Neural progenitor cell (in vitro differentiated cells): ENCODE measurements at regions not wholly inside any gene's neighbourhood (a gene's known extent, or its start where the extent isn't known, plus 50 kb on each side); places are given as distances from the start of the nearest gene placed in this dataset.

Source experiments
- DNase-seq: peaks from one replicate; pipeline ENCODE4 v3.0.0-alpha.2; 2016; ENCODE audit warnings: low spot score
- H2AFZ ChIP-seq: fragments of 200-600 bp; sonication (generic); replicated peaks from 2 replicates; pipeline ENCODE4 v1.6.1; 2016; ENCODE audit warnings: antibody characterized with exemption
- H3F3A ChIP-seq: fragments of 200-600 bp; sonication (generic); 2 replicates; pipeline ENCODE4 v1.6.1; 2016; ENCODE audit warnings: antibody characterized with exemption, low read depth
- H3K27ac ChIP-seq: fragments of 200-600 bp; sonication (generic); 2 replicates; pipeline ENCODE4 v1.5.1; 2016; ENCODE audit warnings: mild to moderate bottlenecking
- H3K27me3 ChIP-seq: fragments of 200-600 bp; sonication (generic); 2 replicates; pipeline ENCODE4 v1.6.1; 2016; ENCODE audit warnings: mild to moderate bottlenecking, moderate library complexity
- H3K36me3 ChIP-seq: fragments of 200-600 bp; sonication (generic); 2 replicates; pipeline ENCODE4 v1.5.1; 2016
- H3K4me1 ChIP-seq: fragments of 200-600 bp; sonication (generic); 2 replicates; pipeline ENCODE4 v1.6.1; 2016; ENCODE audit warnings: mixed run types
- H3K4me2 ChIP-seq: fragments of 200-600 bp; sonication (generic); 2 replicates; pipeline ENCODE4 v1.6.1; 2016
- H3K4me3 ChIP-seq: fragments of 200-600 bp; sonication (generic); 2 replicates; pipeline ENCODE4 v1.5.1; 2016
- H3K79me2 ChIP-seq: fragments of 200-600 bp; sonication (generic); 2 replicates; pipeline ENCODE4 v1.6.1; 2016; ENCODE audit warnings: low read depth
- H3K9ac ChIP-seq: fragments of 200-600 bp; sonication (generic); 2 replicates; pipeline ENCODE4 v1.6.1; 2016
- H3K9me3 ChIP-seq: fragments of 200-600 bp; sonication (generic); 2 replicates; pipeline ENCODE4 v1.5.1; 2016; ENCODE audit warnings: low read depth
- H4K20me1 ChIP-seq: fragments of 200-600 bp; sonication (generic); 2 replicates; pipeline ENCODE4 v1.6.1; 2016; ENCODE audit warnings: low read depth
- H3K27ac Mint-ChIP-seq: 3 replicates; pipeline ENCODE4 v1.8.0; 2021; ENCODE audit warnings: mixed read lengths
- H3K27me3 Mint-ChIP-seq: 2 replicates; pipeline ENCODE4 v1.8.0; 2022; ENCODE audit warnings: low read depth, mild to moderate bottlenecking, inconsistent platforms, moderate library complexity, mixed read lengths; ENCODE audit not compliant: insufficient read depth
- H3K36me3 Mint-ChIP-seq: 3 replicates; pipeline ENCODE4 v1.8.0; 2021; ENCODE audit warnings: mixed read lengths
- H3K4me1 Mint-ChIP-seq: 3 replicates; pipeline ENCODE4 v1.8.0; 2021; ENCODE audit warnings: mixed read lengths
- H3K4me3 Mint-ChIP-seq: 3 replicates; pipeline ENCODE4 v1.8.0; 2021; ENCODE audit warnings: mild to moderate bottlenecking, moderate library complexity, mixed read lengths
- H3K9me3 Mint-ChIP-seq: 3 replicates; pipeline ENCODE4 v1.8.0; 2020; ENCODE audit warnings: mixed read lengths
- CTCF ChIP-seq: fragments of 200-600 bp; sonication (generic); IDR thresholded peaks from 2 replicates; pipeline ENCODE4 v1.5.1; 2017; ENCODE audit warnings: antibody characterized with exemption, mild to moderate bottlenecking
- EZH2 ChIP-seq: fragments of 200-600 bp; sonication (generic); IDR thresholded peaks from 2 replicates; pipeline ENCODE4 v1.6.1; 2017; ENCODE audit warnings: antibody characterized with exemption, mild to moderate bottlenecking, moderate library complexity
- EZH2phosphoT487 ChIP-seq: fragments of 200-600 bp; sonication (generic); IDR thresholded peaks from 2 replicates; pipeline ENCODE4 v1.6.1; 2017; ENCODE audit warnings: antibody characterized with exemption

DNA sequence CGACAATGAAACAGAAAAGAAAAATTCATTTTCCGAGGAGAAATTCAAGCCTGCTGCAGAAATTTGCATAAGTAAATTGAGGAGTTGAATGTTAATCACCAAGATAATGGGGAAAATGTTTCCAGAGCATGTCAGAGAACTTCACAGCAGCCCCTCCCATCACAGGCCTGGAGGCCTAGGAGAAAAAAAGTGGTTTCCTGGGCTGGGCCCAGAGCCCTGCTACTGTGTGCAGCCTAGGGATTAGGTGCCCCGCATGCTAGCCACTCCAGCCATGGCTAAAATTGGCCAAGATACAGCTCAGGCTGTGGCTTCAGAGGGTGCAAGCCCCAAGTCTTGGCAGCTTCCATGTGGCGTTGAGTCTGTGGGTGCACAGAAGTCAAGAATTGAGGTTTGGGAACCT is 82.7 kb upstream of the EFNA5 start:
- Mint-ChIP-seq H3K4me3 (no peak overlapping the region), H3K27me3 (no peaks in the 10 kb centered on the region), H3K36me3 (no peaks in the 10 kb centered on the region), H3K27ac (no peak overlapping the region), H3K4me1 (no peaks in the 10 kb centered on the region), H3K9me3 (peaks cover 9% of the 10 kb centered on the region)
- Histone ChIP-seq H3K36me3 (peaks cover 3% of the 10 kb centered on the region), H3K9me3 (no peaks in the 10 kb centered on the region), H4K20me1 (no peaks in the 10 kb centered on the region), H3K27me3 (no peaks in the 10 kb centered on the region), H3K4me1 (no peaks in the 10 kb centered on the region), H3K27ac (no peak overlapping the region), H3K79me2 (no peaks in the 10 kb centered on the region), H3K9ac (no peak overlapping the region), H3F3A (no peaks in the 10 kb centered on the region), H3K4me3 (no peak overlapping the region), H2AFZ (no peak overlapping the region), H3K4me2 (no peak overlapping the region)
- no peak for DNase-seq
- TF ChIP-seq EZH2, result no peak
- TF ChIP-seq EZH2phosphoT487, result no peak
- no peak for TF ChIP-seq CTCF

DNA sequence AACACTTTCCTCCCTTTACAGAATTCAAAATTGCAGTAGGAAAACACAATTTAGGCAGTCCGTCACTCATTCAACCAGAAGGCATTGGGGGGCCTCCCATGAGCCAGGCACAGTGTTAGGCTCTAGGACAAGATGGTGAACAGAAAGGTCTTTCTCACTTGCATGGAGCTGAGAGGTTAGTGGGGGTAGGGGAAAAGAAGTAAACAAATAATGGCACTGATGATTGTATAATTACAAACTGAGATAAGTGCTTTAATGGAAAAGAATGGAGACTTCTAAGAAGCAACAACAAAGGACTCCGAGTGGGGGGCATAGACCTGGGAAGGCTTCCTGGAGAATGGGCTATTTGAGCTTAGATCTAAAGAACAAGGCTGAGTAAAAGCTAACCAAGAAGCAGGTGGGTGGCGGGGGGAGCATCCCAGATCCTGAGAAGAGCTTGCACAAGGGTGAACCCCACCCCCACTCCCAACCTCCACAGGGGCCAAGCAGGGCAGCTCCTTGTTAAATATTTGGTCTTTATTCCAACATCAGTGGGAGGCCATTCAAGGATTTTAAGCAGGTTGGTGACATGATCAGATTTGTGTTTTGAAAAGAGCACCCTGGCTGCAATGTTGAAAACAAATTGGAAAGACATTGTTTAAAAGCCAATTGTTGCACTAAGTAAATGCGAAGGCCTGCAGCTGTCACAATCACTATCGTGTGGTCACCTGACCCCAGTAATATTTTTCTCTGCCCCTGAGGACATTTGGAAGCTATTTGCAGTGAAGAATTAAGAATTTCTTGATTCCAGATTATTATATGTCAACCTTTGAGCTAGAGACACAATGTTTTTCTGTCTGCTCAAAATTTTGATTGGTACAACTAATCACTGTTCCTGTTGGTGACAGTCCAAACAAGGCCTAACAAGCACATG is 73.9 kb upstream of the EFNA5 start:
- Histone ChIP-seq H3K27ac (peak overlapping the region; percentile 96), H3K79me2 (no peaks in the 10 kb centered on the region), H3K9me3 (no peaks in the 10 kb centered on the region), H3K36me3 (peaks cover 4% of the 10 kb centered on the region), H2AFZ (no peak overlapping the region), H3K27me3 (no peaks in the 10 kb centered on the region), H3K9ac (no peak overlapping the region), H3K4me1 (peaks cover 45% of the 10 kb centered on the region), H3K4me3 (no peak overlapping the region), H4K20me1 (no peaks in the 10 kb centered on the region), H3K4me2 (peak overlapping the region; percentile 58), H3F3A (peaks cover 48% of the 10 kb centered on the region)
- H3K4me3 Mint-ChIP-seq, result no peak overlapping the region
- peak; percentile 92 for DNase-seq
- H3K27ac Mint-ChIP-seq, result peak overlapping the region; percentile 11
- H3K9me3 Mint-ChIP-seq, result peaks cover 12% of the 10 kb centered on the region
- no peaks in the 10 kb centered on the region for H3K36me3 Mint-ChIP-seq
- TF ChIP-seq EZH2phosphoT487 (peak; percentile 54), EZH2 (no peak)
- H3K4me1 Mint-ChIP-seq, result peaks cover 33% of the 10 kb centered on the region
- H3K27me3 Mint-ChIP-seq, result no peaks in the 10 kb centered on the region

DNA sequence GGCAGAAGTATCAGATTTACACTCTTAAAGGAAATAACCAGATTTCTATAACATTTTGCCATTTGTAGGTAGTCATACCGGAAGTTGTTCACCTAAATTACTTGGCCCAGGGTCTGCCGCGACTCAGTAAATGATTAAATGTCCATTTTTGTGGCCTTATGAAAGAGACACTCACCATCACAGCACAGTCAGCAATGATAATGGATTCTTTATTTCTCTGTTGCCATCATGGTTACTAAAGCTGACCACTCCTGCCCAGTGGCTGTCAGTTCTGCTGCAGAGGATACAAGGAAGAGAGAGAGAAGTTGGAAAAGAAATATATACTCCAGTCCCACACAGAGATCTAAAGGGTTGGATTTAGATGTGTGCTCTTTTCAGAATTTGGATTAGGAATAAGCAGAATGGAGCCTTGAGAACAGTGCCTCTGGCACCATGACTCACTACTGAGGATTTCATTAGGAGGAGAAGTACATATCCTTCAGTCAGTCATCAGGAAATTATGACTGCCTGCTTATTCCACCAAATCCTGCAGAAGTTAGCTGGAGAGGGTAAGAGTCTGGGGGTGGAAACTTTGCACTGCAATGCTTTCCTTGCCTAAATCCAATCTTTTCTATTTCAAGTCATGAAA is 72.8 kb upstream of the EFNA5 start:
- H3K36me3 Mint-ChIP-seq, result no peaks in the 10 kb centered on the region
- peaks cover 12% of the 10 kb centered on the region for H3K9me3 Mint-ChIP-seq
- TF ChIP-seq EZH2, result no peak
- no peak for TF ChIP-seq EZH2phosphoT487
- TF ChIP-seq CTCF, result no peak

More for the DNA sequence above, 72.8 kb upstream of the EFNA5 start:
- no peaks in the 10 kb centered on the region for H3K27me3 Mint-ChIP-seq
- H3K27ac ChIP-seq, result peak overlapping the region; percentile 83
- H3K27me3 ChIP-seq, result no peaks in the 10 kb centered on the region
- peaks cover 48% of the 10 kb centered on the region for H3F3A ChIP-seq
- peaks cover 2% of the 10 kb centered on the region for H3K36me3 ChIP-seq
- no peak overlapping the region for H3K4me2 ChIP-seq
- no peak overlapping the region for H3K4me3 Mint-ChIP-seq
- H3K4me3 ChIP-seq, result no peak overlapping the region
- H4K20me1 ChIP-seq, result no peaks in the 10 kb centered on the region
- no peak overlapping the region for H3K27ac Mint-ChIP-seq
- no peak overlapping the region for H2AFZ ChIP-seq
- DNase-seq, result no peak
- no peak overlapping the region for H3K9ac ChIP-seq
- peaks cover 45% of the 10 kb centered on the region for H3K4me1 ChIP-seq
- H3K9me3 ChIP-seq, result no peaks in the 10 kb centered on the region
- peaks cover 33% of the 10 kb centered on the region for H3K4me1 Mint-ChIP-seq
- no peaks in the 10 kb centered on the region for H3K79me2 ChIP-seq
